Neuronal stem cell (in vitro differentiated cells): ENCODE measurements at regions not wholly inside any gene's neighbourhood (a gene's known extent, or its start where the extent isn't known, plus 50 kb on each side); places are given as distances from the start of the nearest gene placed in this dataset.

Experiments
- DNase-seq: peaks from one replicate; pipeline ENCODE4 v3.0.0-alpha.2; 2013; ENCODE audit warnings: low spot score
- H2AFZ ChIP-seq: one replicate; pipeline ENCODE4 v1.6.1; 2013; ENCODE audit warnings: mild to moderate bottlenecking, low read length, inconsistent platforms
- H2AK5ac ChIP-seq: 2 replicates; pipeline ENCODE4 v1.6.1; 2013; ENCODE audit warnings: low read depth, mild to moderate bottlenecking, inconsistent platforms, low read length, moderate library complexity, mixed read lengths
- H2BK120ac ChIP-seq: 2 replicates; pipeline ENCODE4 v1.6.1; 2013; ENCODE audit warnings: low read depth, mild to moderate bottlenecking, inconsistent platforms, low read length, moderate library complexity, mixed read lengths
- H2BK12ac ChIP-seq: one replicate; pipeline ENCODE4 v1.6.1; 2013; ENCODE audit warnings: low read length, inconsistent platforms
- H2BK15ac ChIP-seq: 2 replicates; pipeline ENCODE4 v1.6.1; 2013; ENCODE audit warnings: mild to moderate bottlenecking, low read length, inconsistent platforms, mixed read lengths
- H2BK5ac ChIP-seq: one replicate; pipeline ENCODE4 v1.6.1; 2013; ENCODE audit warnings: inconsistent platforms, mild to moderate bottlenecking, low read length, moderate library complexity
- H3K14ac ChIP-seq: one replicate; pipeline ENCODE4 v1.6.1; 2013; ENCODE audit warnings: low read length, inconsistent platforms
- H3K18ac ChIP-seq: 2 replicates; pipeline ENCODE4 v1.6.1; 2013; ENCODE audit warnings: low read length, inconsistent platforms
- H3K23ac ChIP-seq: 2 replicates; pipeline ENCODE4 v1.6.1; 2013; ENCODE audit warnings: low read depth, mild to moderate bottlenecking, mixed read lengths, low read length, inconsistent platforms; ENCODE audit not compliant: poor library complexity
- H3K27ac ChIP-seq: replicated peaks from 3 replicates; pipeline ENCODE4 v1.5.1; 2013; ENCODE audit warnings: low read length, inconsistent platforms
- H3K27me3 ChIP-seq, 3 experiments: 2 replicates each; pipeline ENCODE4 v1.6.1; 2013; ENCODE audit warnings: low read length in 3 of 3, mild to moderate bottlenecking in 2 of 3, inconsistent platforms in 1 of 3, low read depth in 1 of 3, mixed read lengths in 1 of 3, moderate library complexity in 1 of 3; ENCODE audit not compliant: control insufficient read depth in 3 of 3, insufficient read depth in 3 of 3
- H3K36me3 ChIP-seq, 2 donors: replicated peaks in 1 of 2; 2 replicates each; pipeline ENCODE4 v1.6.1; 2013; ENCODE audit warnings: low read length in 2 of 2; ENCODE audit not compliant: control insufficient read depth in 2 of 2, insufficient read depth in 2 of 2
- H3K4ac ChIP-seq: 2 replicates; pipeline ENCODE4 v1.6.1; 2013; ENCODE audit warnings: inconsistent platforms, mild to moderate bottlenecking, low read length, moderate library complexity
- H3K4me1 ChIP-seq, 2 donors: 1 replicate in 1 of 2; 2 replicates in 1 of 2; pipeline ENCODE4 v1.6.1; 2013; ENCODE audit warnings: low read length in 2 of 2, low read depth in 1 of 2; ENCODE audit not compliant: control insufficient read depth in 2 of 2, insufficient read depth in 1 of 2
- H3K4me2 ChIP-seq: one replicate; pipeline ENCODE4 v1.6.1; 2013; ENCODE audit warnings: mild to moderate bottlenecking, low read length, inconsistent platforms; ENCODE audit not compliant: insufficient read depth, poor library complexity, severe bottlenecking
- H3K4me3 ChIP-seq, 2 donors: 2 replicates each; pipeline ENCODE4 v1.5.1; 2013; ENCODE audit warnings: low read length in 2 of 2, mild to moderate bottlenecking in 2 of 2, inconsistent platforms in 1 of 2, moderate library complexity in 1 of 2
- H3K79me1 ChIP-seq: one replicate; pipeline ENCODE4 v1.6.1; 2013; ENCODE audit warnings: low read depth, mild to moderate bottlenecking, inconsistent platforms, low read length, moderate library complexity
- H3K9ac ChIP-seq: one replicate; pipeline ENCODE4 v1.6.1; 2013; ENCODE audit warnings: mild to moderate bottlenecking, low read depth, low read length, inconsistent platforms; ENCODE audit not compliant: poor library complexity
- H3K9me3 ChIP-seq, 2 donors: replicated peaks in 1 of 2; 2 replicates each; pipeline versions ENCODE3 to v1.6.1; 2013; ENCODE audit warnings: low read length in 2 of 2, mild to moderate bottlenecking in 2 of 2, inconsistent platforms in 1 of 2, low read depth in 1 of 2, mixed read lengths in 1 of 2, moderate library complexity in 1 of 2; ENCODE audit not compliant: control insufficient read depth in 2 of 2, insufficient read depth in 1 of 2
- H4K8ac ChIP-seq: one replicate; pipeline ENCODE4 v1.6.1; 2013; ENCODE audit warnings: low read depth, mild to moderate bottlenecking, inconsistent platforms, low read length, moderate library complexity
- H4K91ac ChIP-seq: one replicate; pipeline ENCODE4 v1.6.1; 2013; ENCODE audit warnings: low read length, low read depth, mild to moderate bottlenecking, inconsistent platforms; ENCODE audit not compliant: poor library complexity
- WGBS, 2 donors: extraction: QIAGEN DNeasy Blood & Tissue Kit; methylation state at CpG; one replicate each; pipeline ENCODE4 v1.1.7; 2013; ENCODE audit warnings: missing lambda C conversion rate in 2 of 2, mixed read lengths in 1 of 2; ENCODE audit not compliant: insufficient read length in 2 of 2, insufficient replicate concordance in 1 of 2; ENCODE audit errors: extremely low coverage in 2 of 2; 5-methylcytosine and 5-hydroxymethylcytosine counted together

- H2BK15ac ChIP-seq = no peak overlapping the region
- no peak overlapping the region for H3K4ac ChIP-seq
- H3K27me3 ChIP-seq = no peaks in the 10 kb centered on the region
- no peak overlapping the region for H2BK5ac ChIP-seq
- no peaks in the 10 kb centered on the region for H3K9me3 ChIP-seq
- H2BK12ac ChIP-seq = no peak overlapping the region
- no peak overlapping the region for H3K9ac ChIP-seq
- no peak overlapping the region for H3K4me3 ChIP-seq
- no peak overlapping the region for H3K27ac ChIP-seq
- no peaks in the 10 kb centered on the region for H3K4me1 ChIP-seq
- no peak overlapping the region for H3K23ac ChIP-seq
- no peaks in the 10 kb centered on the region for H3K36me3 ChIP-seq
- H3K14ac ChIP-seq = no peak overlapping the region
- no peak overlapping the region for H2BK120ac ChIP-seq
- H4K91ac ChIP-seq = no peak overlapping the region
- no peak overlapping the region for H3K4me2 ChIP-seq
- no peak overlapping the region for H2AK5ac ChIP-seq
- no peak overlapping the region for H4K8ac ChIP-seq
- H3K79me1 ChIP-seq = no peaks in the 10 kb centered on the region
- H2AFZ ChIP-seq = no peak overlapping the region
- H3K18ac ChIP-seq = no peak overlapping the region
- DNase-seq = no peak
- WGBS, 2 donors = no CpG with 5 or more reads among the region's 5 CpGs
Observed at GRCh38 chr3:56868706-56869105, 67.0 kb upstream of the ARHGEF3 start.

- H3K4me1 ChIP-seq = peaks cover 0 to 1% of the 10 kb centered on the region in 2 donors
- WGBS, 2 donors = no CpG with 5 or more reads among the region's 4 CpGs
- DNase-seq = no peak
Observed at GRCh38 chr3:56867671-56868070, 65.9 kb upstream of the ARHGEF3 start.

GRCh38 chr3:56864918-56865524 is 63.3 kb upstream of the ARHGEF3 start:
- no peak overlapping the region for H3K18ac ChIP-seq
- no peak overlapping the region for H2AFZ ChIP-seq
- H3K14ac ChIP-seq = no peak overlapping the region
- no peak overlapping the region for H2BK15ac ChIP-seq
- no peaks in the 10 kb centered on the region for H3K27me3 ChIP-seq
- peaks cover 8 to 16% of the 10 kb centered on the region in 2 donors for H3K4me1 ChIP-seq
- no peak overlapping the region for H4K91ac ChIP-seq
- no peak overlapping the region for H3K27ac ChIP-seq
- no peaks in the 10 kb centered on the region for H3K9me3 ChIP-seq
- no peak overlapping the region for H3K4ac ChIP-seq
- H3K4me2 ChIP-seq = no peak overlapping the region
- H2BK12ac ChIP-seq = no peak overlapping the region
- no peak overlapping the region for H2BK120ac ChIP-seq
- H2BK5ac ChIP-seq = no peak overlapping the region
- no peaks in the 10 kb centered on the region for H3K36me3 ChIP-seq
- no peak for DNase-seq
- H4K8ac ChIP-seq = no peak overlapping the region
- H3K9ac ChIP-seq = no peak overlapping the region
- H3K4me3 ChIP-seq = no peak overlapping the region
- H3K79me1 ChIP-seq = no peaks in the 10 kb centered on the region
- H3K23ac ChIP-seq = no peak overlapping the region
- no CpG with 5 or more reads among the region's 6 CpGs for WGBS, 2 donors
- H2AK5ac ChIP-seq = no peak overlapping the region

More at GRCh38 chr3:56867671-56868070, 65.9 kb upstream of the ARHGEF3 start:
- H3K4ac ChIP-seq = no peak overlapping the region
- H2BK5ac ChIP-seq = no peak overlapping the region
- no peak overlapping the region for H3K18ac ChIP-seq
- no peaks in the 10 kb centered on the region for H3K9me3 ChIP-seq
- H3K36me3 ChIP-seq = no peaks in the 10 kb centered on the region
- no peak overlapping the region for H3K4me3 ChIP-seq
- H2AK5ac ChIP-seq = no peak overlapping the region
- H4K91ac ChIP-seq = no peak overlapping the region
- no peaks in the 10 kb centered on the region for H3K27me3 ChIP-seq
- no peak overlapping the region for H2BK15ac ChIP-seq
- H2BK120ac ChIP-seq = no peak overlapping the region
- H3K9ac ChIP-seq = no peak overlapping the region
- H2BK12ac ChIP-seq = no peak overlapping the region
- H4K8ac ChIP-seq = no peak overlapping the region
- no peak overlapping the region for H3K23ac ChIP-seq
- no peak overlapping the region for H3K4me2 ChIP-seq
- no peak overlapping the region for H3K27ac ChIP-seq
- no peak overlapping the region for H3K14ac ChIP-seq
- H2AFZ ChIP-seq = no peak overlapping the region
- no peaks in the 10 kb centered on the region for H3K79me1 ChIP-seq

GRCh38 chr3:56864090-56864489 is 62.3 kb upstream of the ARHGEF3 start:
- Histone ChIP-seq H2BK120ac (no peak overlapping the region), H2BK15ac (no peak overlapping the region), H2AFZ (no peak overlapping the region), H3K27me3 (no peaks in the 10 kb centered on the region), H3K18ac (no peak overlapping the region), H3K9me3 (no peaks in the 10 kb centered on the region), H3K14ac (no peak overlapping the region), H2AK5ac (no peak overlapping the region), H2BK12ac (no peak overlapping the region), H3K79me1 (no peaks in the 10 kb centered on the region), H3K4me1 (peaks cover 8 to 16% of the 10 kb centered on the region in 2 donors), H3K9ac (no peak overlapping the region), H4K91ac (no peak overlapping the region), H2BK5ac (no peak overlapping the region), H3K27ac (no peak overlapping the region), H3K4me2 (no peak overlapping the region), H3K23ac (no peak overlapping the region), H4K8ac (no peak overlapping the region), H3K36me3 (no peaks in the 10 kb centered on the region), H3K4ac (no peak overlapping the region), H3K4me3 (peak overlapping the region in 1 of 2 donors; percentile 29)
- DNase-seq = no peak
